Neuronal stem cell (in vitro differentiated cells): ENCODE measurements at regions not wholly inside any gene's neighbourhood (a gene's known extent, or its start where the extent isn't known, plus 50 kb on each side); places are given as distances from the start of the nearest gene placed in this dataset.
A peak's percentile ranks its signal among the peaks of the same experiment; 100 is the strongest.
"Not testable (repeated sequence)": the region's sequence is repeated elsewhere in the genome, so short reads cannot be mapped to it uniquely, and the experiment has no call there.

Source experiments
- DNase-seq: peaks from one replicate; pipeline ENCODE4 v3.0.0-alpha.2; 2013; ENCODE audit warnings: low spot score
- H2AFZ ChIP-seq: one replicate; pipeline ENCODE4 v1.6.1; 2013; ENCODE audit warnings: mild to moderate bottlenecking, low read length, inconsistent platforms
- H2AK5ac ChIP-seq: 2 replicates; pipeline ENCODE4 v1.6.1; 2013; ENCODE audit warnings: low read depth, mild to moderate bottlenecking, inconsistent platforms, low read length, moderate library complexity, mixed read lengths
- H2BK120ac ChIP-seq: 2 replicates; pipeline ENCODE4 v1.6.1; 2013; ENCODE audit warnings: low read depth, mild to moderate bottlenecking, inconsistent platforms, low read length, moderate library complexity, mixed read lengths
- H2BK12ac ChIP-seq: one replicate; pipeline ENCODE4 v1.6.1; 2013; ENCODE audit warnings: low read length, inconsistent platforms
- H2BK15ac ChIP-seq: 2 replicates; pipeline ENCODE4 v1.6.1; 2013; ENCODE audit warnings: mild to moderate bottlenecking, low read length, inconsistent platforms, mixed read lengths
- H2BK5ac ChIP-seq: one replicate; pipeline ENCODE4 v1.6.1; 2013; ENCODE audit warnings: inconsistent platforms, mild to moderate bottlenecking, low read length, moderate library complexity
- H3K14ac ChIP-seq: one replicate; pipeline ENCODE4 v1.6.1; 2013; ENCODE audit warnings: low read length, inconsistent platforms
- H3K18ac ChIP-seq: 2 replicates; pipeline ENCODE4 v1.6.1; 2013; ENCODE audit warnings: low read length, inconsistent platforms
- H3K23ac ChIP-seq: 2 replicates; pipeline ENCODE4 v1.6.1; 2013; ENCODE audit warnings: low read depth, mild to moderate bottlenecking, mixed read lengths, low read length, inconsistent platforms; ENCODE audit not compliant: poor library complexity
- H3K27ac ChIP-seq: replicated peaks from 3 replicates; pipeline ENCODE4 v1.5.1; 2013; ENCODE audit warnings: low read length, inconsistent platforms
- H3K27me3 ChIP-seq, 3 experiments: 2 replicates each; pipeline ENCODE4 v1.6.1; 2013; ENCODE audit warnings: low read length in 3 of 3, mild to moderate bottlenecking in 2 of 3, inconsistent platforms in 1 of 3, low read depth in 1 of 3, mixed read lengths in 1 of 3, moderate library complexity in 1 of 3; ENCODE audit not compliant: control insufficient read depth in 3 of 3, insufficient read depth in 3 of 3
- H3K36me3 ChIP-seq, 2 donors: replicated peaks in 1 of 2; 2 replicates each; pipeline ENCODE4 v1.6.1; 2013; ENCODE audit warnings: low read length in 2 of 2; ENCODE audit not compliant: control insufficient read depth in 2 of 2, insufficient read depth in 2 of 2
- H3K4ac ChIP-seq: 2 replicates; pipeline ENCODE4 v1.6.1; 2013; ENCODE audit warnings: inconsistent platforms, mild to moderate bottlenecking, low read length, moderate library complexity
- H3K4me1 ChIP-seq, 2 donors: 1 replicate in 1 of 2; 2 replicates in 1 of 2; pipeline ENCODE4 v1.6.1; 2013; ENCODE audit warnings: low read length in 2 of 2, low read depth in 1 of 2; ENCODE audit not compliant: control insufficient read depth in 2 of 2, insufficient read depth in 1 of 2
- H3K4me2 ChIP-seq: one replicate; pipeline ENCODE4 v1.6.1; 2013; ENCODE audit warnings: mild to moderate bottlenecking, low read length, inconsistent platforms; ENCODE audit not compliant: insufficient read depth, poor library complexity, severe bottlenecking
- H3K4me3 ChIP-seq, 2 donors: 2 replicates each; pipeline ENCODE4 v1.5.1; 2013; ENCODE audit warnings: low read length in 2 of 2, mild to moderate bottlenecking in 2 of 2, inconsistent platforms in 1 of 2, moderate library complexity in 1 of 2
- H3K79me1 ChIP-seq: one replicate; pipeline ENCODE4 v1.6.1; 2013; ENCODE audit warnings: low read depth, mild to moderate bottlenecking, inconsistent platforms, low read length, moderate library complexity
- H3K9ac ChIP-seq: one replicate; pipeline ENCODE4 v1.6.1; 2013; ENCODE audit warnings: mild to moderate bottlenecking, low read depth, low read length, inconsistent platforms; ENCODE audit not compliant: poor library complexity
- H3K9me3 ChIP-seq, 2 donors: replicated peaks in 1 of 2; 2 replicates each; pipeline versions ENCODE3 to v1.6.1; 2013; ENCODE audit warnings: low read length in 2 of 2, mild to moderate bottlenecking in 2 of 2, inconsistent platforms in 1 of 2, low read depth in 1 of 2, mixed read lengths in 1 of 2, moderate library complexity in 1 of 2; ENCODE audit not compliant: control insufficient read depth in 2 of 2, insufficient read depth in 1 of 2
- H4K8ac ChIP-seq: one replicate; pipeline ENCODE4 v1.6.1; 2013; ENCODE audit warnings: low read depth, mild to moderate bottlenecking, inconsistent platforms, low read length, moderate library complexity
- H4K91ac ChIP-seq: one replicate; pipeline ENCODE4 v1.6.1; 2013; ENCODE audit warnings: low read length, low read depth, mild to moderate bottlenecking, inconsistent platforms; ENCODE audit not compliant: poor library complexity
- WGBS, 2 donors: extraction: QIAGEN DNeasy Blood & Tissue Kit; methylation state at CpG; one replicate each; pipeline ENCODE4 v1.1.7; 2013; ENCODE audit warnings: missing lambda C conversion rate in 2 of 2, mixed read lengths in 1 of 2; ENCODE audit not compliant: insufficient read length in 2 of 2, insufficient replicate concordance in 1 of 2; ENCODE audit errors: extremely low coverage in 2 of 2; 5-methylcytosine and 5-hydroxymethylcytosine counted together

DNA sequence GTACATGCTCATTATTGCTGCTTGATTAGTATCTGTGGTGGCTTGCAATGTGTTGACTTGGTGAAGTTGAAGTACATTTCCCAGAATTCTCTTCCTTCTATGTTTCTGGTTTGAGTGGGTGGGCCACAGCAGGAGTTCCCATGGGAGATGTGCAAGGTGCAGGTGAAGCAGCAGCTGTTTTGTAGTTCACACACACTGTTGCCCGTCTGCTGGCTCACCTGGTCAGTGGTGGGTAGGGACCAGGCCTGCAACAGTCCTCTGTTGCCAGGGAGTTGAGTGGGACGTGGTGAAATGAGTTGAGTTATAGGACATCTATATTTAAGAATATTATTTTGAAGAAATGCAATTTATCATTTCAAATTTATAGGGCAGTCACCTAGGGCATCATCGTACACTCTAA is 417.4 kb downstream of the TMEM135 start:
- Histone ChIP-seq H3K27me3 (no peaks in the 10 kb centered on the region), H3K4me3 (no peak overlapping the region), H3K4me2 (no peak overlapping the region), H3K4me1 (no peaks in the 10 kb centered on the region), H3K23ac (no peak overlapping the region), H3K9me3 (no peaks in the 10 kb centered on the region), H3K36me3 (no peaks in the 10 kb centered on the region), H2BK12ac (no peak overlapping the region), H3K27ac (no peak overlapping the region), H2BK5ac (no peak overlapping the region), H4K91ac (no peak overlapping the region), H4K8ac (no peak overlapping the region), H2AK5ac (no peak overlapping the region), H3K79me1 (no peaks in the 10 kb centered on the region), H3K18ac (peak overlapping the region; percentile 27), H3K4ac (no peak overlapping the region), H3K9ac (no peak overlapping the region), H3K14ac (no peak overlapping the region), H2BK120ac (no peak overlapping the region), H2AFZ (no peak overlapping the region), H2BK15ac (no peak overlapping the region)
- DNase-seq = no peak
- WGBS, 2 donors = no CpG with 5 or more reads among the region's 3 CpGs

DNA sequence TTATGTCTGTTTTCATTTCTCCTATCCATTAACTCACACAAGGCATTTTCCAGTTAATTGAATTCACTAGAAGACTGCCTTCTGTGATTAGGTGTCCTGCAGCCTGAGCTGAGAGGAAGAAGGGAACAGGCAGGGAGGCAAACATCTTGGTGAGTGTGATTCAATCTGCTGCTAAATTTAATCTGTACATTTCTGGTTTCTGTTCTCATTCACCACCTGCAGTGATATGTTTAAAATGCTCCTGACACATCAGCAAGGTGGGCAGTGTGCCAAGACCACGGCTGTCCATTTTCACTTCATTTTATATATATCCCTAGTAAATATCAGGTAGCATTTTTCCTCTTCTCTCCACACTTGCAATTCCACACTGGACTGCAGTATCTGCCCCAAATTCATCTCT is 416.5 kb downstream of the TMEM135 start:
- no peak overlapping the region for H2BK12ac ChIP-seq
- H3K14ac ChIP-seq = no peak overlapping the region
- H3K9ac ChIP-seq = no peak overlapping the region
- no peaks in the 10 kb centered on the region for H3K79me1 ChIP-seq
- no peaks in the 10 kb centered on the region for H3K4me1 ChIP-seq
- no peak overlapping the region for H4K8ac ChIP-seq
- no peak overlapping the region for H2AK5ac ChIP-seq
- H3K18ac ChIP-seq = no peak overlapping the region
- H3K9me3 ChIP-seq = no peaks in the 10 kb centered on the region
- no peak overlapping the region for H2BK15ac ChIP-seq
- H3K36me3 ChIP-seq = no peaks in the 10 kb centered on the region
- H2BK120ac ChIP-seq = no peak overlapping the region
- H3K27ac ChIP-seq = no peak overlapping the region
- no peak for DNase-seq
- H3K27me3 ChIP-seq = no peaks in the 10 kb centered on the region
- no peak overlapping the region for H3K23ac ChIP-seq
- H2AFZ ChIP-seq = no peak overlapping the region
- H3K4ac ChIP-seq = no peak overlapping the region
- H3K4me3 ChIP-seq = no peak overlapping the region
- no peak overlapping the region for H2BK5ac ChIP-seq
- no peak overlapping the region for H4K91ac ChIP-seq
- WGBS, 2 donors = no CpG with 5 or more reads among the region's 1 CpG
- no peak overlapping the region for H3K4me2 ChIP-seq

- Histone ChIP-seq H2BK12ac (no peak overlapping the region), H3K27ac (no peak overlapping the region), H2BK15ac (no peak overlapping the region), H3K23ac (no peak overlapping the region), H3K9ac (no peak overlapping the region), H3K4me2 (no peak overlapping the region), H4K8ac (no peak overlapping the region), H3K4me1 (no peaks in the 10 kb centered on the region), H3K18ac (no peak overlapping the region), H3K9me3 (no peaks in the 10 kb centered on the region), H3K79me1 (no peaks in the 10 kb centered on the region), H3K4me3 (no peak overlapping the region), H3K36me3 (no peaks in the 10 kb centered on the region), H4K91ac (no peak overlapping the region), H2BK5ac (no peak overlapping the region), H2BK120ac (no peak overlapping the region), H2AK5ac (no peak overlapping the region), H2AFZ (no peak overlapping the region), H3K4ac (no peak overlapping the region), H3K14ac (no peak overlapping the region), H3K27me3 (no peaks in the 10 kb centered on the region)
- no peak for DNase-seq
- WGBS, 2 donors = no CpG with 5 or more reads among the region's 5 CpGs
Measured at GRCh38 chr11:87453531-87454089, 415.9 kb downstream of the TMEM135 start.

GRCh38 chr11:87452025-87452424 is 414.3 kb downstream of the TMEM135 start:
- no CpG with 5 or more reads among the region's 2 CpGs for WGBS, 2 donors
- H3K23ac ChIP-seq, H3K79me1 ChIP-seq, H3K4ac ChIP-seq, H2BK120ac ChIP-seq, H4K8ac ChIP-seq, H3K18ac ChIP-seq, H3K14ac ChIP-seq, H3K4me2 ChIP-seq, H3K36me3 ChIP-seq, H2BK15ac ChIP-seq, H2BK5ac ChIP-seq, H2BK12ac ChIP-seq, H3K4me1 ChIP-seq, H3K27me3 ChIP-seq, H3K9ac ChIP-seq, H3K4me3 ChIP-seq, H3K9me3 ChIP-seq, H4K91ac ChIP-seq, H2AK5ac ChIP-seq, H3K27ac ChIP-seq, DNase-seq, H2AFZ ChIP-seq: not testable (repeated sequence)
